ENCODE measurements at regions not wholly inside any gene's neighbourhood (a gene's known extent, or its start where the extent isn't known, plus 50 kb on each side); places are given as distances from the start of the nearest gene placed in this dataset.

GRCh38 chr4:75110061-75110460, 177.1 kb downstream of the PARM1 start:
- Histone ChIP-seq H3K4me3 (ENCODE audit: low read depth, low read length) (no peak overlapping the region), H3K27me3 (replicated peaks) (no peaks in the 10 kb centered on the region), H3K27ac (no peak overlapping the region), H3K36me3 (replicated peaks) (no peaks in the 10 kb centered on the region)
- DNase-seq, result no peak
- in situ Hi-C loops (cut with HindIII; ENCODE audit: low pct_ligation_motif_present, low sequenced_read_pairs), result no loop called here
- TF ChIP-seq CTCF (IDR thresholded peaks at IDR 0.05; ENCODE audit: low read depth, low read length, missing control alignments), result no peak

- H3K4me3 ChIP-seq (ENCODE audit: low read depth, low read length), result no peak overlapping the region
- in situ Hi-C loops (cut with HindIII; ENCODE audit: low pct_ligation_motif_present, low sequenced_read_pairs), result no loop called here
- no peaks in the 10 kb centered on the region for H3K36me3 ChIP-seq (replicated peaks)
- no peak overlapping the region for H3K27ac ChIP-seq
- peak; percentile 4 for DNase-seq
- no peak for TF ChIP-seq CTCF (IDR thresholded peaks at IDR 0.05; ENCODE audit: low read depth, low read length, missing control alignments)
- no peaks in the 10 kb centered on the region for H3K27me3 ChIP-seq (replicated peaks)
Measured at GRCh38 chr4:75107755-75108612, 175.1 kb downstream of the PARM1 start.

GRCh38 chr4:75102787-75103085, 169.8 kb downstream of the PARM1 start:
- no peak for DNase-seq
- Histone ChIP-seq H3K27me3 (replicated peaks) (no peaks in the 10 kb centered on the region), H3K36me3 (replicated peaks) (no peaks in the 10 kb centered on the region), H3K4me3 (ENCODE audit: low read depth, low read length) (no peak overlapping the region), H3K27ac (no peak overlapping the region)
- TF ChIP-seq CTCF (IDR thresholded peaks at IDR 0.05; ENCODE audit: low read depth, low read length, missing control alignments), result no peak
- in situ Hi-C loops (cut with HindIII; ENCODE audit: low pct_ligation_motif_present, low sequenced_read_pairs), result no loop called here

GRCh38 chr4:75101906-75102786, 169.2 kb downstream of the PARM1 start:
- no peak overlapping the region for H3K27ac ChIP-seq
- TF ChIP-seq CTCF (IDR thresholded peaks at IDR 0.05; ENCODE audit: low read depth, low read length, missing control alignments), result no peak
- H3K4me3 ChIP-seq (ENCODE audit: low read depth, low read length), result no peak overlapping the region
- no peak for DNase-seq
- H3K27me3 ChIP-seq (replicated peaks), result no peaks in the 10 kb centered on the region
- H3K36me3 ChIP-seq (replicated peaks), result no peaks in the 10 kb centered on the region
- in situ Hi-C loops (cut with HindIII; ENCODE audit: low pct_ligation_motif_present, low sequenced_read_pairs), result no loop called here

All from brain microvascular endothelial cell (primary cell).